ENCODE measurements at regions not wholly inside any gene's neighbourhood (a gene's known extent, or its start where the extent isn't known, plus 50 kb on each side); places are given as distances from the start of the nearest gene placed in this dataset.
A peak's percentile ranks its signal among the peaks of the same experiment; 100 is the strongest.

- H3K4me1 Mint-ChIP-seq, result peaks cover 56% of the 10 kb centered on the region
- peak overlapping the region; percentile 98 for H3K27ac Mint-ChIP-seq
- no peak for TF ChIP-seq CTCF (IDR thresholded peaks at IDR 0.05; ENCODE audit: unreplicated experiment)
- no peaks in the 10 kb centered on the region for H3K9me3 Mint-ChIP-seq
- DNase-seq (ENCODE audit: low spot score in 2 of 2, unreplicated experiment in 2 of 2), result peak in 1 of 2 experiments; percentile 61
- no peaks in the 10 kb centered on the region for H3K36me3 Mint-ChIP-seq
- no peaks in the 10 kb centered on the region for H3K27me3 Mint-ChIP-seq (ENCODE audit: low read depth)
- no peak overlapping the region for H3K4me3 Mint-ChIP-seq
These were observed 244.1 kb upstream of the STT3B start for GRCh38 chr3:31288641-31289100.

- DNase-seq (ENCODE audit: low spot score in 2 of 2, unreplicated experiment in 2 of 2), result no peak
- Mint-ChIP-seq H3K4me1 (peaks cover 65% of the 10 kb centered on the region), H3K27ac (peak overlapping the region; percentile 98), H3K4me3 (no peak overlapping the region), H3K27me3 (ENCODE audit: low read depth) (no peaks in the 10 kb centered on the region), H3K36me3 (no peaks in the 10 kb centered on the region), H3K9me3 (no peaks in the 10 kb centered on the region)
- TF ChIP-seq CTCF (IDR thresholded peaks at IDR 0.05; ENCODE audit: unreplicated experiment), result no peak
These were observed 243.1 kb upstream of the STT3B start for GRCh38 chr3:31289584-31289983.

- peak overlapping the region; percentile 98 for H3K27ac Mint-ChIP-seq
These were observed 242.7 kb upstream of the STT3B start for GRCh38 chr3:31290046-31290445.

GRCh38 chr3:31291818-31292217, 240.9 kb upstream of the STT3B start:
- no peak for TF ChIP-seq CTCF (IDR thresholded peaks at IDR 0.05; ENCODE audit: unreplicated experiment)
- Mint-ChIP-seq H3K27ac (peak overlapping the region; percentile 98), H3K27me3 (ENCODE audit: low read depth) (no peaks in the 10 kb centered on the region), H3K36me3 (no peaks in the 10 kb centered on the region), H3K4me1 (peaks cover 75% of the 10 kb centered on the region), H3K9me3 (no peaks in the 10 kb centered on the region), H3K4me3 (no peak overlapping the region)
- DNase-seq (ENCODE audit: low spot score in 2 of 2, unreplicated experiment in 2 of 2), result no peak

More at GRCh38 chr3:31290046-31290445, 242.7 kb upstream of the STT3B start:
- Mint-ChIP-seq H3K27me3 (ENCODE audit: low read depth) (no peaks in the 10 kb centered on the region), H3K36me3 (no peaks in the 10 kb centered on the region), H3K4me1 (peaks cover 69% of the 10 kb centered on the region), H3K4me3 (no peak overlapping the region), H3K9me3 (no peaks in the 10 kb centered on the region)
- no peak for DNase-seq (ENCODE audit: low spot score in 2 of 2, unreplicated experiment in 2 of 2)
- no peak for TF ChIP-seq CTCF (IDR thresholded peaks at IDR 0.05; ENCODE audit: unreplicated experiment)

- no peaks in the 10 kb centered on the region for H3K27me3 Mint-ChIP-seq (ENCODE audit: low read depth)
- H3K4me1 Mint-ChIP-seq, result peaks cover 50% of the 10 kb centered on the region
- no peak for TF ChIP-seq CTCF (IDR thresholded peaks at IDR 0.05; ENCODE audit: unreplicated experiment)
- peaks cover 8% of the 10 kb centered on the region for H3K9me3 Mint-ChIP-seq
- H3K27ac Mint-ChIP-seq, result peak overlapping the region; percentile 83
- no peak for DNase-seq (ENCODE audit: low spot score in 2 of 2, unreplicated experiment in 2 of 2)
- no peak overlapping the region for H3K4me3 Mint-ChIP-seq
- no peaks in the 10 kb centered on the region for H3K36me3 Mint-ChIP-seq
These were observed 238.1 kb upstream of the STT3B start for GRCh38 chr3:31294430-31295149.
